Type B pancreatic cell (in vitro differentiated cells): ENCODE measurements at regions not wholly inside any gene's neighbourhood (a gene's known extent, or its start where the extent isn't known, plus 50 kb on each side); places are given as distances from the start of the nearest gene placed in this dataset.

Experiments
- DNase-seq: peaks from one replicate; pipeline ENCODE4 v3.0.0; 2021; ENCODE audit warnings: mixed read lengths; ENCODE audit not compliant: unreplicated experiment; ENCODE audit errors: extremely low spot score
- H3K27ac Mint-ChIP-seq: 2 replicates; pipeline ENCODE4 v1.8.0; 2021; ENCODE audit warnings: mild to moderate bottlenecking, mixed read lengths
- H3K27me3 Mint-ChIP-seq: 2 replicates; pipeline ENCODE4 v1.8.0; 2021; ENCODE audit warnings: mixed read lengths
- H3K36me3 Mint-ChIP-seq: 2 replicates; pipeline ENCODE4 v1.8.0; 2021; ENCODE audit warnings: mixed read lengths
- H3K4me1 Mint-ChIP-seq: one replicate; pipeline ENCODE4 v1.8.0; 2021; ENCODE audit warnings: mixed read lengths; ENCODE audit not compliant: unreplicated experiment
- H3K4me3 Mint-ChIP-seq: 2 replicates; pipeline ENCODE4 v1.8.0; 2021; ENCODE audit warnings: mild to moderate bottlenecking, mixed read lengths
- H3K9me3 Mint-ChIP-seq: 2 replicates; pipeline ENCODE4 v1.8.0; 2021; ENCODE audit warnings: mixed read lengths
- CTCF ChIP-seq: fragments of 200-600 bp; sonication (generic); conservative IDR thresholded peaks from 2 replicates; pipeline ENCODE4 v1.5.0; 2021; ENCODE audit warnings: antibody characterized with exemption, mild to moderate bottlenecking

- no peaks in the 10 kb centered on the region for H3K9me3 Mint-ChIP-seq
- peaks cover 11% of the 10 kb centered on the region for H3K4me1 Mint-ChIP-seq
- DNase-seq = no peak
- no peak overlapping the region for H3K4me3 Mint-ChIP-seq
- no peaks in the 10 kb centered on the region for H3K36me3 Mint-ChIP-seq
- no peak overlapping the region for H3K27ac Mint-ChIP-seq
- no peaks in the 10 kb centered on the region for H3K27me3 Mint-ChIP-seq
- TF ChIP-seq CTCF = no peak
Measured at GRCh38 chr13:83825676-83826075, 56.6 kb downstream of the SLITRK1 start.

DNA sequence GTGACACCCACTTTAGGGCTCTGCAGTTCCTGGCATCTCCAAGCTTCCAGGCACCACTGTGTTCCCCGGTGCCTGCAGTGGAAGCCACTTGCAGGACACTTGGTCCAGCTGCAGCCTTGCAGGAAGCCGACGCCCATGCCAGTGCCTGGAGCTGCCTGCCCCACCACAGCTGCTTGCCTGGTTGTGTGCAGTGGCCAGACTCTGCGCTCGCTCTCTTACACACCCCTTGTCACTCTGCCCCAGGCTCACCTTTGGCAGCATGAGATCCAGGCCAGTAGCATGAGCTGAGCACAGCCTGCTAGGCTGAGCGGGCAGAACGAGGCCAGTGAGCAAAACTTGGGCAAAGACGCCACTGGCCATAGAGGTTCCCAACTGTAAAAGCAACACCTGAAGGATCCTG, 57.7 kb downstream of the SLITRK1 start:
- H3K9me3 Mint-ChIP-seq = no peaks in the 10 kb centered on the region
- no peaks in the 10 kb centered on the region for H3K36me3 Mint-ChIP-seq
- peaks cover 11% of the 10 kb centered on the region for H3K4me1 Mint-ChIP-seq
- H3K27me3 Mint-ChIP-seq = no peaks in the 10 kb centered on the region
- TF ChIP-seq CTCF = no peak
- DNase-seq = no peak
- no peak overlapping the region for H3K4me3 Mint-ChIP-seq
- H3K27ac Mint-ChIP-seq = no peak overlapping the region

GRCh38 chr13:83824120-83824519, 58.2 kb downstream of the SLITRK1 start:
- H3K4me3 Mint-ChIP-seq = no peak overlapping the region
- H3K9me3 Mint-ChIP-seq = no peaks in the 10 kb centered on the region
- TF ChIP-seq CTCF = no peak
- DNase-seq = no peak
- no peaks in the 10 kb centered on the region for H3K27me3 Mint-ChIP-seq
- no peaks in the 10 kb centered on the region for H3K36me3 Mint-ChIP-seq
- peaks cover 11% of the 10 kb centered on the region for H3K4me1 Mint-ChIP-seq
- H3K27ac Mint-ChIP-seq = no peak overlapping the region

- Mint-ChIP-seq H3K27ac (no peak overlapping the region), H3K4me3 (no peak overlapping the region), H3K9me3 (peaks cover 3% of the 10 kb centered on the region), H3K36me3 (no peaks in the 10 kb centered on the region), H3K27me3 (no peaks in the 10 kb centered on the region), H3K4me1 (no peaks in the 10 kb centered on the region)
- DNase-seq = no peak
- TF ChIP-seq CTCF = no peak
Measured at GRCh38 chr13:83819611-83820010, 62.7 kb downstream of the SLITRK1 start.

DNA sequence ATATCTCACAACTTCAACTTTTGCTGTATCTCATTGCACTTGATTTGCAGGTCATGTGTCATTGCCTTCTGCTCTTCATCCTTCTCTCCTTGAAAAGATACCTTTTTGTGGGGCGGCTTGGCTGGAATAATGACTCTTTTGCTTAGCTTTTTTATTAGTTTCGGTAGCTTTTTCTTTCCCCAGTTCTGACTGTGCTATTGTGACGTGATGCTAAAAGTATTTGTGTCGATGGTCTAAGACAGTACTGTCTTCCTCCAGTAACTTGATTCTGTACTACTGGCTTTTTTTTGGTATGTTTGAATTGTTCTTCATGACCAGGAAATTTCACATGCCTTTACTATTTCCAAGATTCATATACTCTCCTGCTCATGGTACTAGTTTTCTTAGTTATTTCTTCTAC, 63.1 kb downstream of the SLITRK1 start:
- Mint-ChIP-seq H3K27me3 (no peaks in the 10 kb centered on the region), H3K4me1 (no peaks in the 10 kb centered on the region), H3K36me3 (no peaks in the 10 kb centered on the region), H3K27ac (no peak overlapping the region), H3K9me3 (peaks cover 3% of the 10 kb centered on the region), H3K4me3 (no peak overlapping the region)
- DNase-seq = no peak
- no peak for TF ChIP-seq CTCF

DNA sequence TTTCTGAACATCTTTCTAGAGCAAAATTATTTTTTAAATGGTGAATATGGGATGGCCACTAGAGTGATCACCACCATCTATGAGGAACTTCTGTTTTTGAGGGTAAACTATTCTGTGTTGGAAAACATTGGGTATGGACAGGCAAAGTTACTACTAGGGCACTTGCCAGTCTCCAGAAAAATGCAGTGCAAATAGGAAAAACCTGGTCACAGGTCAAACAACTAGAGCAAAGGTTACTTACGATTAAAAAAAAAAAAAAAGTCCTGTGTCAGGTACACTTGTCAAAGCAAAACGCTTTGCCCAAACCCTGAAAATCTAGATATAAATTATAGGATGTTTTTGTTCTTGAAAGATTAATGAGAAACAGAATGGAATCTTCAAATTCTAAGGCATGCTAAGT, 66.2 kb downstream of the SLITRK1 start:
- Mint-ChIP-seq H3K4me1 (no peaks in the 10 kb centered on the region), H3K4me3 (no peak overlapping the region), H3K9me3 (peaks cover 3% of the 10 kb centered on the region), H3K27ac (no peak overlapping the region), H3K27me3 (no peaks in the 10 kb centered on the region), H3K36me3 (no peaks in the 10 kb centered on the region)
- TF ChIP-seq CTCF = no peak
- DNase-seq = no peak
